Right lobe of liver (tissue), 6 donors: ENCODE measurements at regions not wholly inside any gene's neighbourhood (a gene's known extent, or its start where the extent isn't known, plus 50 kb on each side); places are given as distances from the start of the nearest gene placed in this dataset.

Experiments used
- ATAC-seq, 4 donors: fragments of 200-7000 bp; cut with Tn5 transposase; one replicate each; pipeline ENCODE4 v1.9.1; 2020; ENCODE audit warnings: mild to moderate bottlenecking in 4 of 4, moderate library complexity in 4 of 4
- DNase-seq, 3 donors: peaks; one replicate each; pipeline ENCODE4 v3.0.0-alpha.2; 2020
- H3K27ac ChIP-seq, 3 donors: fragments of 200-600 bp; one replicate each; pipeline ENCODE4 v1.8.0; 2022
- H3K27me3 ChIP-seq, 2 donors: fragments of 200-600 bp; one replicate each; pipeline ENCODE4 v1.8.0; 2022
- H3K36me3 ChIP-seq, 4 donors: fragments of 200-600 bp; sonication (generic) in 1 of 4; one replicate each; pipeline versions ENCODE4 v1.5.1 to v1.8.0; 2017 to 2022; ENCODE audit warnings: control low read depth in 1 of 4
- H3K4me1 ChIP-seq, 4 donors: fragments of 200-600 bp; sonication (generic) in 1 of 4; one replicate each; pipeline versions ENCODE4 v1.5.1 to v1.8.0; 2017 to 2022; ENCODE audit warnings: control low read depth in 1 of 4
- H3K4me3 ChIP-seq, 3 donors: fragments of 200-600 bp; one replicate each; pipeline ENCODE4 v1.8.0; 2022
- H3K9me3 ChIP-seq, 4 donors: fragments of 200-600 bp; sonication (generic) in 1 of 4; one replicate each; pipeline versions ENCODE4 v1.5.1 to v1.8.0; 2017 to 2022; ENCODE audit warnings: control low read depth in 1 of 4
- POLR2A ChIP-seq: fragments of 450-650 bp; IDR thresholded peaks from one replicate; pipeline ENCODE4 v1.6.1; 2017; ENCODE audit warnings: antibody characterized with exemption, mild to moderate bottlenecking
- WGBS: methylation state at CpG from one replicate; pipeline ENCODE4 v1.1.6; 2018; ENCODE audit warnings: low coverage, low lambda C conversion rate; ENCODE audit not compliant: insufficient coverage; ENCODE audit errors: missing lambda C conversion rate; 5-methylcytosine and 5-hydroxymethylcytosine counted together
- intact Hi-C, 2 donors: fragments of 100-400 bp; cut with DNase I; formaldehyde crosslinking; loops; one replicate each; pipeline versions ENCODE4 v1.11.2 to v1.14.1; 2022
- TF ChIP-seq, protein P1 (sequence below), 4 donors: fragments of 200-600 bp in 3 of 4; fragments of 450-650 bp in 1 of 4; IDR thresholded peaks; one replicate each; pipeline versions ENCODE4 v1.5.1 to v1.8.0; 2016 to 2022; ENCODE audit warnings: antibody characterized with exemption in 4 of 4, mild to moderate bottlenecking in 2 of 4
- donor health status: DM: no; HTN: yes; CAD: no.
- donor health status: DM: no; HTN: no; CAD: no.
- donor health status: DM: no; HTN: no; CAD: no.
- donor health status: DM: no; HTN: yes; CAD: no.
- donor health status: DM: no; HTN: yes; CAD: no.

DNA sequence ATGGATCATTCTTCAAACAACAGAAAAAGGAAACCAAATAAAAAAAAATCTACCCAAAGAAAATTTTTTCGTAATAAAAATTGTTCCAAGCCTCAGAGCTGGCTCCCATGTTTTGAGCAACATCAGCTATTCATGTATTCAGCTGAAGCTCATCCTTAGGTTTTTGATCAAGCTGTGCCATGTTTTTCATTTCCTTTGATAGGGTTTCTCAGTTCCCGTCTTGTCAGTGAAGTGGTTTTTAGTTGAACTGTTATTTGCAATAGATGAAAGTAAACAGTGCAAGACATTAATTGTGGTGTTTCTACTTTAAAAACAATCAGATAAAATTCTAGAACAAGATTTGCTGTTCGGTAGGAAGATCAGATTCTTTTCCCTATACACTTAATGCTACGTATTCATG is 55.4 kb upstream of the SPTSSB start:
- DNase-seq (no peak), ATAC-seq (no peak)
- Histone ChIP-seq H3K9me3 (no peaks in the 10 kb centered on the region), H3K4me3 (no peak overlapping the region), H3K36me3 (no peaks in the 10 kb centered on the region), H3K27ac (no peak overlapping the region), H3K27me3 (no peaks in the 10 kb centered on the region), H3K4me1 (no peaks in the 10 kb centered on the region)
- intact Hi-C loops = no loop called here
- WGBS = 60% methylated on average over 4 of the region's 4 CpGs
- TF ChIP-seq, protein P1, sequence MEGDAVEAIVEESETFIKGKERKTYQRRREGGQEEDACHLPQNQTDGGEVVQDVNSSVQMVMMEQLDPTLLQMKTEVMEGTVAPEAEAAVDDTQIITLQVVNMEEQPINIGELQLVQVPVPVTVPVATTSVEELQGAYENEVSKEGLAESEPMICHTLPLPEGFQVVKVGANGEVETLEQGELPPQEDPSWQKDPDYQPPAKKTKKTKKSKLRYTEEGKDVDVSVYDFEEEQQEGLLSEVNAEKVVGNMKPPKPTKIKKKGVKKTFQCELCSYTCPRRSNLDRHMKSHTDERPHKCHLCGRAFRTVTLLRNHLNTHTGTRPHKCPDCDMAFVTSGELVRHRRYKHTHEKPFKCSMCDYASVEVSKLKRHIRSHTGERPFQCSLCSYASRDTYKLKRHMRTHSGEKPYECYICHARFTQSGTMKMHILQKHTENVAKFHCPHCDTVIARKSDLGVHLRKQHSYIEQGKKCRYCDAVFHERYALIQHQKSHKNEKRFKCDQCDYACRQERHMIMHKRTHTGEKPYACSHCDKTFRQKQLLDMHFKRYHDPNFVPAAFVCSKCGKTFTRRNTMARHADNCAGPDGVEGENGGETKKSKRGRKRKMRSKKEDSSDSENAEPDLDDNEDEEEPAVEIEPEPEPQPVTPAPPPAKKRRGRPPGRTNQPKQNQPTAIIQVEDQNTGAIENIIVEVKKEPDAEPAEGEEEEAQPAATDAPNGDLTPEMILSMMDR (IDR thresholded peaks at IDR 0.05) = no peak
- no peak for TF ChIP-seq POLR2A

GRCh38 chr3:161423911-161424522 is 52.7 kb upstream of the SPTSSB start:
- H3K9me3 ChIP-seq = no peaks in the 10 kb centered on the region
- H3K27ac ChIP-seq = no peak overlapping the region
- WGBS = 55% methylated on average over 5 of the region's 5 CpGs
- DNase-seq (no peak), ATAC-seq (peak; percentile 66 to 71 (median 68))
- peaks cover 0 to 12% (median 3%) of the 10 kb centered on the region in 4 donors for H3K4me1 ChIP-seq
- H3K27me3 ChIP-seq = no peaks in the 10 kb centered on the region
- H3K36me3 ChIP-seq = no peaks in the 10 kb centered on the region
- TF ChIP-seq, protein P1 (IDR thresholded peaks at IDR 0.05) = peak; percentile 72 to 90 (median 76)
- no peak for TF ChIP-seq POLR2A
- no peak overlapping the region for H3K4me3 ChIP-seq
- intact Hi-C loops = loop anchor here in 1 of 2 donors (5.0 kb wide), 1 partner anchor 152 kb away; no protein-coding TSS in a partner anchor

DNA sequence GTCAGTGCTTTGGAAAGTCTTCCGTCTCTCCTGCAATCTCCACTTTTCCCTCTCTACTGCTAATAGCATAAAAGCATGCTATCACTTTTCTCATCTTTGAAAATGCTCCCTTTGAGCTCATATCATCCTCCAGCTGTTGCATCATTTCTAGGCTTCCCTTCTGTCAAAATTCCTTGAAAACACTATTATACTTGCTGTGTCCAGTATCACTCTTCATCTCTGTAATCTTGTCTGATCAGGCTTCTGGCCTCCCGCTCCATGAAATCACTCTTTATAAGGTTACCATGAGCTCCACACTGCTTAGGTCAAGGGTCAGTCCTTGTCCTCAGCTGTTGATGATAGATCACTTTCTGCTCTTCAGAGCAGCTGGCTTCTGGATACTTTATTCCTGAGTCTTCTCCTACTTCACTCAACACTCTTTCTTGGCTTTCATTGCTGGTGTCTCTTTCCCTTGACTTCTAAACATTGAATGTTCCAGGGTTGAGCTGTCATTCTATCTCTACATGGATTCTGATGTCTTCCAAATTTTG is 50.9 kb upstream of the SPTSSB start:
- Histone ChIP-seq H3K4me3 (no peak overlapping the region), H3K9me3 (no peaks in the 10 kb centered on the region), H3K36me3 (no peaks in the 10 kb centered on the region), H3K27ac (no peak overlapping the region), H3K4me1 (peaks cover 0 to 12% (median 3%) of the 10 kb centered on the region in 4 donors), H3K27me3 (no peaks in the 10 kb centered on the region)
- ATAC-seq (peak in 2 of 4 donors; percentile 25 to 46), DNase-seq (no peak)
- intact Hi-C loops = loop anchor here in 1 of 2 donors (5.0 kb wide), 1 partner anchor 150 kb away; no protein-coding TSS in a partner anchor
- 77% methylated on average over 2 of the region's 2 CpGs for WGBS
- TF ChIP-seq, protein P1 (IDR thresholded peaks at IDR 0.05) = no peak
- no peak for TF ChIP-seq POLR2A
